ENCODE measurements at regions not wholly inside any gene's neighbourhood (a gene's known extent, or its start where the extent isn't known, plus 50 kb on each side); places are given as distances from the start of the nearest gene placed in this dataset.

- no peak for DNase-seq
Measured at GRCh38 chr5:99105216-99105615, 176.4 kb upstream of the CHD1 start.

- DNase-seq: peak; percentile 12
Measured at GRCh38 chr5:99104538-99105132, 175.8 kb upstream of the CHD1 start.

- no peak for DNase-seq
Measured at GRCh38 chr5:99102073-99102697, 173.4 kb upstream of the CHD1 start.

GRCh38 chr5:99099691-99100090 lies 170.9 kb upstream of the CHD1 start:
- no peak for DNase-seq

GRCh38 chr5:99089822-99090549 lies 161.2 kb upstream of the CHD1 start:
- no peak for DNase-seq

- DNase-seq: no peak
Measured at GRCh38 chr5:99088309-99088708, 159.5 kb upstream of the CHD1 start.

- DNase-seq: no peak
Measured at GRCh38 chr5:99083197-99083596, 154.4 kb upstream of the CHD1 start.

GRCh38 chr5:99081711-99082110 lies 152.9 kb upstream of the CHD1 start:
- DNase-seq: no peak

GRCh38 chr5:99076723-99077640 lies 148.2 kb upstream of the CHD1 start:
- no peak for DNase-seq

- DNase-seq: no peak
Measured at GRCh38 chr5:99072846-99073245, 144.0 kb upstream of the CHD1 start.

- DNase-seq: no peak
Measured at GRCh38 chr5:99070822-99071221, 142.0 kb upstream of the CHD1 start.

- no peak for DNase-seq
Measured at GRCh38 chr5:99070362-99070761, 141.6 kb upstream of the CHD1 start.

GRCh38 chr5:99068944-99069650 lies 140.3 kb upstream of the CHD1 start:
- DNase-seq: no peak

- no peak for DNase-seq
Measured at GRCh38 chr5:99063737-99064136, 134.9 kb upstream of the CHD1 start.

- no peak for DNase-seq
Measured at GRCh38 chr5:99061711-99062110, 132.9 kb upstream of the CHD1 start.

- DNase-seq: no peak
Measured at GRCh38 chr5:99061299-99061698, 132.5 kb upstream of the CHD1 start.

GRCh38 chr5:99060306-99061261 lies 131.8 kb upstream of the CHD1 start:
- DNase-seq: peak; percentile 78

GRCh38 chr5:99059685-99060084 lies 130.9 kb upstream of the CHD1 start:
- no peak for DNase-seq

GRCh38 chr5:99058466-99058865 lies 129.7 kb upstream of the CHD1 start:
- no peak for DNase-seq

- DNase-seq: no peak
Measured at GRCh38 chr5:99054972-99055371, 126.2 kb upstream of the CHD1 start.

GRCh38 chr5:99045871-99046270 lies 117.1 kb upstream of the CHD1 start:
- DNase-seq: no peak

Measured in activated CD4-positive, alpha-beta T cell treated with anti-CD3 and anti-CD28 coated beads, Interleukin-2, amount 50 U/mL, for 16 hours (primary cell).